H1 (cell line): ENCODE measurements at regions not wholly inside any gene's neighbourhood (a gene's known extent, or its start where the extent isn't known, plus 50 kb on each side); places are given as distances from the start of the nearest gene placed in this dataset.

Experiments
- BCL11A ChIP-seq, 2 experiments: IDR thresholded peaks; one replicate each; pipeline ENCODE4 v1.6.1; 2011; ENCODE audit warnings: low read depth in 2 of 2, low read length in 2 of 2, mild to moderate bottlenecking in 2 of 2
- BRCA1 ChIP-seq: IDR thresholded peaks from 2 replicates; pipeline ENCODE4 v1.6.1; 2012; ENCODE audit warnings: low read depth, low read length, improper control_type of control experiment
- CEBPB ChIP-seq: IDR thresholded peaks from 2 replicates; pipeline ENCODE4 v1.6.1; 2012; ENCODE audit warnings: low read depth, low read length
- CHD1 ChIP-seq: IDR thresholded peaks from 2 replicates; pipeline ENCODE4 v1.6.1; 2012; ENCODE audit warnings: low read depth, low read length, improper control_type of control experiment
- EP300 ChIP-seq, 2 experiments: IDR thresholded peaks; 1 replicate in 1 of 2; 2 replicates in 1 of 2; pipeline ENCODE4 v1.6.1; 2011 to 2012; ENCODE audit warnings: low read depth in 2 of 2, low read length in 2 of 2, mild to moderate bottlenecking in 2 of 2, borderline replicate concordance in 1 of 2, inconsistent platforms in 1 of 2, moderate library complexity in 1 of 2
- EZH2 ChIP-seq: fragments of 200-600 bp; sonication (generic); IDR thresholded peaks from 2 replicates; pipeline ENCODE4 v1.7.1; 2012; ENCODE audit warnings: low read depth, mild to moderate bottlenecking, moderate library complexity, low read length, inconsistent platforms; ENCODE audit not compliant: severe bottlenecking
- GABPA ChIP-seq: IDR thresholded peaks from 2 replicates; pipeline ENCODE4 v1.6.1; 2011; ENCODE audit warnings: mild to moderate bottlenecking, low read length, moderate library complexity, borderline replicate concordance; ENCODE audit not compliant: insufficient read depth
- KDM1A ChIP-seq: fragments of 200-600, 300-600 bp; sonication (generic); IDR thresholded peaks from 2 replicates; pipeline ENCODE4 v1.7.1; 2016; ENCODE audit warnings: mild to moderate bottlenecking, low read length, borderline replicate concordance
- POLR2A ChIP-seq, 2 experiments: IDR thresholded peaks; 1 replicate in 1 of 2; 2 replicates in 1 of 2; pipeline ENCODE4 v1.6.1; 2011; ENCODE audit warnings: low read depth in 2 of 2, low read length in 2 of 2, mild to moderate bottlenecking in 2 of 2; ENCODE audit errors: control extremely low read depth in 1 of 2
- RNF2 ChIP-seq: fragments of 200-900, 300-1000 bp; sonication (generic); IDR thresholded peaks from 2 replicates; pipeline ENCODE4 v1.7.1; 2016; ENCODE audit warnings: borderline replicate concordance, low read depth, mild to moderate bottlenecking, antibody characterized with exemption, low read length; ENCODE audit not compliant: poor library complexity, severe bottlenecking; ENCODE audit errors: missing control alignments
- TAF1 ChIP-seq: IDR thresholded peaks from 2 replicates; pipeline ENCODE4 v1.6.1; 2011; ENCODE audit warnings: mild to moderate bottlenecking, low read depth, low read length
- TF ChIP-seq, protein P1 (sequence below), 3 experiments: IDR thresholded peaks; 1 replicate in 2 of 3; 2 replicates in 1 of 3; pipeline versions ENCODE4 v1.5.1 to v1.6.1; 2011; ENCODE audit warnings: low read length in 3 of 3, mild to moderate bottlenecking in 3 of 3, inconsistent platforms in 2 of 3, low read depth in 1 of 3, moderate library complexity in 1 of 3; ENCODE audit not compliant: insufficient read depth in 1 of 3; ENCODE audit errors: control extremely low read depth in 1 of 3
- TF ChIP-seq, protein P2 (sequence below): IDR thresholded peaks from 2 replicates; pipeline ENCODE4 v1.6.1; 2011; ENCODE audit warnings: low read length, improper control_type of control experiment

DNA sequence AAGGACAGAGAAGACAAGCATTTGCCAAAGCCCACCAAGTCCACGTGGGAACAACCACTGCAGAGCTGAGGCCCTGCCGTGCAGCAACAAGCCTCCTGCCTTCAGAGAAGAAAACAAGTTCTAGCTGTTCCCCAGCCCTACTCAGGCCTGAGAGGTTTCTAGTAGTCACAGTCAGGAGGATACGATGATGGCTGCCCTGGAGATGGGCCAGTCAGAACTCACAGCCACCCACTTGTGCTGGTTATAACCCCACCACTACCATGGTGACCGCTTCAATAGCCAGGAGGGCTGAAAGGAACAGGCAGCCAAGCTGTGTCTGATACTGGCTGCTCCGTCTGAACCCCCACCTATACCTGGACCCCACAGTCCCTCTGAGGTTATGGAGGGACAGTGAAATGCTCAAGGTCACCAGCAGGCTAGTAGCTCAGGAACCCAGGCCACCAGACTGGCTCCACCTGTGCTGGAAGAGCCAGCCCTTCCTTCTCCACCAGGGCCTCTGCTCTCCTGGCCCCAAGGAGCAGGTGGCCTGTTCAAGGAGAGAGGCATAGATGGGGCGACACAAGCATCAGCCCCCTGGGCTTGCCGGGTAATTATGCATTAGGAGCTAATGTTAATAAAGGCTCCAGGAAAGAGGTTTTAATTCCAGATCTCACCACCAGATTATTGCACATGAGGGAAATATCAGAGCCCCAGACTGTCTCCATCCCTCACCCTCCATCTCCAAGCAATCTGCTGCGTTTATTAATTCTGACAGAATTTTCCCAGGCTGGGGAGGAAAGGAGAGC is 125.8 kb upstream of the PCBD1 start:
- TF ChIP-seq TAF1, result no peak
- no peak for TF ChIP-seq CEBPB
- TF ChIP-seq GABPA, result no peak
- TF ChIP-seq, protein P1, sequence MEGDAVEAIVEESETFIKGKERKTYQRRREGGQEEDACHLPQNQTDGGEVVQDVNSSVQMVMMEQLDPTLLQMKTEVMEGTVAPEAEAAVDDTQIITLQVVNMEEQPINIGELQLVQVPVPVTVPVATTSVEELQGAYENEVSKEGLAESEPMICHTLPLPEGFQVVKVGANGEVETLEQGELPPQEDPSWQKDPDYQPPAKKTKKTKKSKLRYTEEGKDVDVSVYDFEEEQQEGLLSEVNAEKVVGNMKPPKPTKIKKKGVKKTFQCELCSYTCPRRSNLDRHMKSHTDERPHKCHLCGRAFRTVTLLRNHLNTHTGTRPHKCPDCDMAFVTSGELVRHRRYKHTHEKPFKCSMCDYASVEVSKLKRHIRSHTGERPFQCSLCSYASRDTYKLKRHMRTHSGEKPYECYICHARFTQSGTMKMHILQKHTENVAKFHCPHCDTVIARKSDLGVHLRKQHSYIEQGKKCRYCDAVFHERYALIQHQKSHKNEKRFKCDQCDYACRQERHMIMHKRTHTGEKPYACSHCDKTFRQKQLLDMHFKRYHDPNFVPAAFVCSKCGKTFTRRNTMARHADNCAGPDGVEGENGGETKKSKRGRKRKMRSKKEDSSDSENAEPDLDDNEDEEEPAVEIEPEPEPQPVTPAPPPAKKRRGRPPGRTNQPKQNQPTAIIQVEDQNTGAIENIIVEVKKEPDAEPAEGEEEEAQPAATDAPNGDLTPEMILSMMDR (IDR thresholded peaks at IDR 0.05; ENCODE audit: control extremely low read depth in 1 of 3, insufficient read depth in 1 of 3, low read depth in 1 of 3, low read length in 3 of 3), result no peak
- TF ChIP-seq KDM1A, result no peak
- TF ChIP-seq CHD1, result no peak
- TF ChIP-seq EZH2, result no peak
- TF ChIP-seq EP300 (IDR thresholded peaks at IDR 0.05; ENCODE audit: borderline replicate concordance in 1 of 2, low read depth in 2 of 2, low read length in 2 of 2), result no peak
- no peak for TF ChIP-seq BRCA1
- no peak for TF ChIP-seq RNF2
- TF ChIP-seq, protein P2, sequence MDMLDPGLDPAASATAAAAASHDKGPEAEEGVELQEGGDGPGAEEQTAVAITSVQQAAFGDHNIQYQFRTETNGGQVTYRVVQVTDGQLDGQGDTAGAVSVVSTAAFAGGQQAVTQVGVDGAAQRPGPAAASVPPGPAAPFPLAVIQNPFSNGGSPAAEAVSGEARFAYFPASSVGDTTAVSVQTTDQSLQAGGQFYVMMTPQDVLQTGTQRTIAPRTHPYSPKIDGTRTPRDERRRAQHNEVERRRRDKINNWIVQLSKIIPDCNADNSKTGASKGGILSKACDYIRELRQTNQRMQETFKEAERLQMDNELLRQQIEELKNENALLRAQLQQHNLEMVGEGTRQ, result no peak
- TF ChIP-seq BCL11A (IDR thresholded peaks at IDR 0.05; ENCODE audit: low read depth in 2 of 2, low read length in 2 of 2), result no peak
- no peak for TF ChIP-seq POLR2A (IDR thresholded peaks at IDR 0.05; ENCODE audit: control extremely low read depth in 1 of 2, low read depth in 2 of 2, low read length in 2 of 2)
